Breast epithelium (tissue), 4 donors: ENCODE measurements at regions not wholly inside any gene's neighbourhood (a gene's known extent, or its start where the extent isn't known, plus 50 kb on each side); places are given as distances from the start of the nearest gene placed in this dataset.

Source experiments
- DNase-seq, 2 donors: peaks; one replicate each; pipeline ENCODE4 v3.0.0-alpha.2; 2019; ENCODE audit warnings: low spot score in 2 of 2
- H3K27ac ChIP-seq, 2 donors: fragments of 200-600 bp; sonication (generic) in 1 of 2; one replicate each; pipeline ENCODE4 v1.5.1; 2016 to 2019; ENCODE audit warnings: mild to moderate bottlenecking in 1 of 2
- H3K27me3 ChIP-seq, 2 donors: fragments of 200-600 bp; sonication (generic) in 1 of 2; one replicate each; pipeline versions ENCODE4 v1.5.1 to v1.6.0; 2017 to 2019; ENCODE audit warnings: control low read depth in 1 of 2, mild to moderate bottlenecking in 1 of 2
- H3K36me3 ChIP-seq: fragments of 200-600 bp; one replicate; pipeline ENCODE4 v1.5.1; 2019
- H3K4me1 ChIP-seq, 2 donors: fragments of 200-600 bp; sonication (generic); one replicate each; pipeline ENCODE4 v1.5.1; 2016 to 2019; ENCODE audit warnings: control low read depth in 1 of 2
- H3K4me3 ChIP-seq, 3 donors: fragments of 200-600 bp; sonication (generic); 1 replicate in 2 of 3; 2 replicates in 1 of 3; pipeline ENCODE4 v1.5.1; 2016 to 2019; ENCODE audit warnings: mild to moderate bottlenecking in 3 of 3, moderate library complexity in 2 of 3
- H3K9me3 ChIP-seq, 2 donors: fragments of 200-600 bp; sonication (generic) in 1 of 2; one replicate each; pipeline ENCODE4 v1.5.1; 2016 to 2019; ENCODE audit warnings: control low read depth in 1 of 2
- POLR2A ChIP-seq: fragments of 450-650 bp; IDR thresholded peaks from one replicate; pipeline ENCODE4 v1.6.1; 2016; ENCODE audit warnings: antibody characterized with exemption, mild to moderate bottlenecking, moderate library complexity
- POLR2AphosphoS5 ChIP-seq, 3 donors: sonication (generic); formaldehyde crosslinking; IDR thresholded peaks; one replicate each; pipeline ENCODE4 v1.6.1; 2017; ENCODE audit warnings: antibody characterized with exemption in 3 of 3
- intact Hi-C: fragments of 100-400 bp; cut with DNase I; formaldehyde crosslinking; loops from one replicate; pipeline ENCODE4 v1.15.1; 2023; ENCODE audit warnings: low total_unique reads
- TF ChIP-seq, protein P1 (sequence below), 3 donors: fragments of 450-650 bp; IDR thresholded peaks; one replicate each; pipeline ENCODE4 v1.5.1; 2016 to 2017; ENCODE audit warnings: antibody characterized with exemption in 3 of 3, mild to moderate bottlenecking in 3 of 3, moderate library complexity in 3 of 3

DNA sequence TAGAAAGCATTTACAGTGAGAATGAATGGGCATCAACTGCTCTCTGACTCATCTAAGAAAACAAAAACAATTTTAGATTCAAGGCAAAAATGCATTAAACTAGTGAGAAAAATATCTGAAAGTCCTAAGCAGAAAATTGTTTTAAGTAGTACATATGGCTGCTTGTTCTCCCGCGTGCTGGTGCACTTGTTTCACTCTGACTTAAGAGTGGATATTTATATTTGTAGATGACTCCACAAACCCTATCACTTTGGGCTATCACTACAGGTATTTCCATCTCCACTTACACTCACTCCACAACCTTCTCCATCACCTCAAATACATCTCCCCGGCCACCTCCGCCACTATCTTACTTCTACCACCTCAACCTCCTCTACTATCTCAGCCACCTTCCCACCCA, 253.9 kb upstream of the EGLN3 start:
- H3K4me1 ChIP-seq = no peaks in the 10 kb centered on the region
- TF ChIP-seq, protein P1, sequence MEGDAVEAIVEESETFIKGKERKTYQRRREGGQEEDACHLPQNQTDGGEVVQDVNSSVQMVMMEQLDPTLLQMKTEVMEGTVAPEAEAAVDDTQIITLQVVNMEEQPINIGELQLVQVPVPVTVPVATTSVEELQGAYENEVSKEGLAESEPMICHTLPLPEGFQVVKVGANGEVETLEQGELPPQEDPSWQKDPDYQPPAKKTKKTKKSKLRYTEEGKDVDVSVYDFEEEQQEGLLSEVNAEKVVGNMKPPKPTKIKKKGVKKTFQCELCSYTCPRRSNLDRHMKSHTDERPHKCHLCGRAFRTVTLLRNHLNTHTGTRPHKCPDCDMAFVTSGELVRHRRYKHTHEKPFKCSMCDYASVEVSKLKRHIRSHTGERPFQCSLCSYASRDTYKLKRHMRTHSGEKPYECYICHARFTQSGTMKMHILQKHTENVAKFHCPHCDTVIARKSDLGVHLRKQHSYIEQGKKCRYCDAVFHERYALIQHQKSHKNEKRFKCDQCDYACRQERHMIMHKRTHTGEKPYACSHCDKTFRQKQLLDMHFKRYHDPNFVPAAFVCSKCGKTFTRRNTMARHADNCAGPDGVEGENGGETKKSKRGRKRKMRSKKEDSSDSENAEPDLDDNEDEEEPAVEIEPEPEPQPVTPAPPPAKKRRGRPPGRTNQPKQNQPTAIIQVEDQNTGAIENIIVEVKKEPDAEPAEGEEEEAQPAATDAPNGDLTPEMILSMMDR (IDR thresholded peaks at IDR 0.05) = no peak
- TF ChIP-seq POLR2AphosphoS5 (IDR thresholded peaks at IDR 0.05) (no peak), POLR2A (no peak)
- no peaks in the 10 kb centered on the region for H3K27me3 ChIP-seq
- no peak for DNase-seq
- H3K36me3 ChIP-seq = no peaks in the 10 kb centered on the region
- no peaks in the 10 kb centered on the region for H3K9me3 ChIP-seq
- no peak overlapping the region for H3K4me3 ChIP-seq
- no peak overlapping the region for H3K27ac ChIP-seq
- intact Hi-C loops = no loop called here

DNA sequence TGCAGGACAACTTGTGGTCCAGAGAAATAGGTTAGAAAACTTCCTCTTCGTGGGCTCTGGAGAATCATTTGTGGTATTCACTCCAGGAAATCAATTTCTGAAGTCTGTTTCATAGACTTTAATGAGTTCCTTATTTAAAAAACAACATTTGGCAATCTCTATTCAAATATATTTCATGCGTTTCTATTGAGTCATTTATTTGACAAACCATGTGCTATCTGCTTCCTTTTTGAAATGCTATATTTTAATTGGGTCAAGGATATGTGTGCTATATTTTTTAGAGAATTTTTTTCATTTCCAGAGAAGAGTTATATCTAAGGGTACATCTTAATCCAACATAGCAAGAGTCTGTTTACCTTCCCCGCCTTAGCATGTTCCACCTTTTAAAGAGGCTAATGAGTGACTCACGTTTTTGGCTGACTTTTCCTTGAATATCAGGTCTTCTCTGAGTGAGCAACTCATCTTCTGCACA, 252.4 kb upstream of the EGLN3 start:
- TF ChIP-seq, protein P1 (IDR thresholded peaks at IDR 0.05) = no peak
- TF ChIP-seq POLR2AphosphoS5 (IDR thresholded peaks at IDR 0.05) = no peak
- no peak for TF ChIP-seq POLR2A
- DNase-seq = no peak
- Histone ChIP-seq H3K4me1 (no peaks in the 10 kb centered on the region), H3K27me3 (no peaks in the 10 kb centered on the region), H3K36me3 (no peaks in the 10 kb centered on the region), H3K4me3 (no peak overlapping the region), H3K27ac (peak overlapping the region; percentile 43 to 81), H3K9me3 (no peaks in the 10 kb centered on the region)
- intact Hi-C loops = no loop called here

DNA sequence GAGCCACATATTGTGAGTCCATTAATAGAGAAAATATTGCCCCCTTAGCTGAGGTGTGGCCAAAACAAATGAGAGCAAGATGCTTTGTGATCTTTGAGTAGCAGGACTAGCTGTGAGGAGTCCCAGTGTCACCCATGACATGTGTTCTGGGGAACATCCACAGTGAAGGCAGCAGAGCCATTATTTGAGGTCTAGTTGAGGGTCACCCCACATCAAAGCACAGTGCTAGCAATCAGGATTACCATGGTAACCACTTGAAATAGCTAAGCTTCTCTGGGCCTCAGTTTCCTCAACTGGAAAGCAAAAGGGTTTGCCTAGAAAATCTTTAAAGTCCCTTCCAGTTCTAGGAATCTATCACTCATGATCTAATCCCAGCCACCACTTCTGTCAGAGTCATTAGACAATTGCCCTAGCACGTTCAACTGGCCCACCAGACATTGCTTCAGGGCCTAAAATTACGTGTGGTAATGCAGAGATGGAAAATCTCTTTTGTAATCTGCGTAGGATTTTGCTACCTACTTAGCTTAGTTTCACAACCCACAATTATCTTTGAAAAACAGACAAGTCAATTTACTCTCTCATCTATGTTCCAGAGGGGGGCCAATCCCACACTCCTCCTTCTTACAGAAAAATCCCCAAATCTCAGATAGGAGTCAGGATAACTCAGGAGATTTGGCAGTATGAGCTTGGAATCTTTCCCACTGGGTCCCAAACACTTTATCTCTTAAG, 251.2 kb upstream of the EGLN3 start:
- no peaks in the 10 kb centered on the region for H3K9me3 ChIP-seq
- H3K27ac ChIP-seq = peak overlapping the region; percentile 43 to 81
- H3K4me3 ChIP-seq = no peak overlapping the region
- H3K4me1 ChIP-seq = no peaks in the 10 kb centered on the region
- no peaks in the 10 kb centered on the region for H3K27me3 ChIP-seq
- intact Hi-C loops = no loop called here
- TF ChIP-seq, protein P1 (IDR thresholded peaks at IDR 0.05) = no peak
- TF ChIP-seq POLR2AphosphoS5 (IDR thresholded peaks at IDR 0.05) (no peak), POLR2A (no peak)
- no peak for DNase-seq
- no peaks in the 10 kb centered on the region for H3K36me3 ChIP-seq

DNA sequence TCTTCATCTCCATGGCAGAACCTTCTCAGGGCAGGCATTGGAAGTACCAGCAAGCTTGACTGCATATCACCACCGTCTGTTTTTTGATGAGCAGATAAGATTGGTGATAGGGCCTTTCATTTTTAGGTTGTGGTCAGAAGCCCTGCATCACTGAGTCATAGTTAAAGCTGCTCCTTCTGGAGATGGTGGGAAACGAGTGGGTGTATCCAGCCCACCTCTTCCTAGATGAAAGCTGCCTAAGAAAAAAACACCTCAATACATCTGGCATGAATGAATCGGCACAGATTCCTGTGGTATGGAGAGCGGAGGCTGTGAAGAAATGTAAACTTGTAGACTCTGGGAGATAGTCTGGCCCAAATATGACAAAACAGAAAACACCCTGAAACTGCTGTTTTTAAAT, 248.7 kb upstream of the EGLN3 start:
- no peaks in the 10 kb centered on the region for H3K9me3 ChIP-seq
- TF ChIP-seq POLR2A = no peak
- TF ChIP-seq POLR2AphosphoS5 (IDR thresholded peaks at IDR 0.05) = no peak
- TF ChIP-seq, protein P1 (IDR thresholded peaks at IDR 0.05) = no peak
- H3K36me3 ChIP-seq = no peaks in the 10 kb centered on the region
- no peaks in the 10 kb centered on the region for H3K4me1 ChIP-seq
- H3K27ac ChIP-seq = peak overlapping the region; percentile 12 to 18
- DNase-seq = no peak
- intact Hi-C loops = no loop called here
- no peak overlapping the region for H3K4me3 ChIP-seq
- no peaks in the 10 kb centered on the region for H3K27me3 ChIP-seq

DNA sequence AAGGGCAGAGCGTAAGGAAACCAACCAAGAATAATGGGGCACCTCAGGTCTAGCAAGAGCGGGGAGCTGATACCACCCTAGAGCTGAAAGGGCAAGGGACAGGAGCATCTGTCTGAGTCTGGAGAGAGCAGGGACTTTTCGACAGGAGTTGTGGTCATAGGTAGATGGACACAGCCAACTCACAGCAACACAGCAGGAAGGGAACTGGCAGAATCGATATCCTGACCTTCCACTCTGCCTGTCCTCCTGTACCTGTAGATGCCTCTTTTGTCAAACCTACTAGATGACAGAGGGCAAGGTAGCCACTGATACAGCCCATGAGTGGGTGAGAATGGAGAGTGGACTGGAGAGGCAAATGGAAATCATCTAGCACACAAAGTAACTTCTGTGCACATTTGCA, 247.2 kb upstream of the EGLN3 start:
- Histone ChIP-seq H3K4me3 (no peak overlapping the region), H3K4me1 (no peaks in the 10 kb centered on the region), H3K36me3 (no peaks in the 10 kb centered on the region), H3K27ac (no peak overlapping the region), H3K27me3 (no peaks in the 10 kb centered on the region), H3K9me3 (no peaks in the 10 kb centered on the region)
- intact Hi-C loops = no loop called here
- no peak for TF ChIP-seq POLR2A
- TF ChIP-seq, protein P1 (IDR thresholded peaks at IDR 0.05) = no peak
- TF ChIP-seq POLR2AphosphoS5 (IDR thresholded peaks at IDR 0.05) = no peak
- no peak for DNase-seq
